ENCODE measurements at regions not wholly inside any gene's neighbourhood (a gene's known extent, or its start where the extent isn't known, plus 50 kb on each side); places are given as distances from the start of the nearest gene placed in this dataset.

DNA sequence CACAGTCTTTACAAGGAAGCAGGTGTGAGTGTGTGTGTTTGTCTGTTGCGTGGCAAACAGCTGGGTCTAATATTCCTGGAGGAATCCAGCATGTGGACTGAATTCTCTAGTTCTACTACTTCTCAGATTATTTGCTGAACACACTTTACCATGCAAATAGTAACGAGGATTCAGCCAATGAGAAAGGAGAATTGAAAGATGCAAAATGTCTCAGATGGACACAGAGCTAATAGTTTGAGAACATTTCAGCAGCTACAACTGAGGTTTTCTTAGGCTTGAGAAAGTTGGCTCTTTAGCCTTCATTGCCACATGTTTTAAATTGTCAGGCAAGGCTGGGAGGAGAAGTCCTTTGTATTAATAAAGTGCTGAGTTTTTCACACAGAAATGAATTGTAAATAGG lies 568.0 kb upstream of the MDFIC2 start:
- ChIA-PET CTCF (no interaction called here), POLR2A (no interaction called here)
- H3K9me3 Mint-ChIP-seq: peaks cover 24% of the 10 kb centered on the region

DNA sequence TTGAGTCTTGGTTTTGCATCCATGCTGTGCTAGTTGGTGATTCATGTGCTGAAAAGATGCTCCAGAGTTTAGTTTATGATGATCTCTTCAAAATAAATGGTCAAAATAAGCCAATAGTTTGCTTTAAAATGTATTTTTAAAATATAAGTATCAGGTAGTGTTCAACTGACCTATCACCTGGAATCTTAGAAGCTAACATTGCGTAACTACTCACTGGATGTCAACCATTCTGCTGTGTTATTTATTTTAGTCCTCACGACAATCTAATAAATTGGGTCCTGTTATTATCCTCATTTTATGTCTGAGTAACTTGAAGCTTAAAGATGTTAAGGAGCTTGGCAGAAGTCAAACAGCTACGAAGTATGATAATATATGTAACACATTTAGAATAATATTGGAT lies 563.7 kb upstream of the MDFIC2 start:
- Mint-ChIP-seq H3K4me3 (no peak overlapping the region), H3K27ac (no peak overlapping the region), H3K27me3 (ENCODE audit: low read depth) (no peaks in the 10 kb centered on the region), H3K4me1 (peaks cover 5% of the 10 kb centered on the region), H3K36me3 (peaks cover 14% of the 10 kb centered on the region), H3K9me3 (peaks cover 39% of the 10 kb centered on the region)
- POLR2A ChIA-PET: no interaction called here
- CTCF ChIA-PET: no interaction called here
- no peak for DNase-seq (ENCODE audit: low spot score)
- ATAC-seq: no peak
- TF ChIP-seq CBFB (CRISPR knock-in tag; IDR thresholded peaks at IDR 0.05; ENCODE audit: low read depth) (no peak), NFATC4 (CRISPR knock-in tag; IDR thresholded peaks at IDR 0.05) (no peak), FOXJ3 (CRISPR knock-in tag; IDR thresholded peaks at IDR 0.05; ENCODE audit: borderline replicate concordance) (no peak), TEAD4 (CRISPR knock-in tag; IDR thresholded peaks at IDR 0.05) (no peak), TP53 (CRISPR knock-in tag; IDR thresholded peaks at IDR 0.05) (no peak), ETV6 (CRISPR knock-in tag; IDR thresholded peaks at IDR 0.05) (no peak), JUN (CRISPR knock-in tag; IDR thresholded peaks at IDR 0.05) (no peak)
- TF ChIP-seq, protein P1, sequence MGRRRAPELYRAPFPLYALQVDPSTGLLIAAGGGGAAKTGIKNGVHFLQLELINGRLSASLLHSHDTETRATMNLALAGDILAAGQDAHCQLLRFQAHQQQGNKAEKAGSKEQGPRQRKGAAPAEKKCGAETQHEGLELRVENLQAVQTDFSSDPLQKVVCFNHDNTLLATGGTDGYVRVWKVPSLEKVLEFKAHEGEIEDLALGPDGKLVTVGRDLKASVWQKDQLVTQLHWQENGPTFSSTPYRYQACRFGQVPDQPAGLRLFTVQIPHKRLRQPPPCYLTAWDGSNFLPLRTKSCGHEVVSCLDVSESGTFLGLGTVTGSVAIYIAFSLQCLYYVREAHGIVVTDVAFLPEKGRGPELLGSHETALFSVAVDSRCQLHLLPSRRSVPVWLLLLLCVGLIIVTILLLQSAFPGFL (CRISPR knock-in tag; IDR thresholded peaks at IDR 0.05; ENCODE audit: borderline replicate concordance): no peak
- TF ChIP-seq, protein P2, sequence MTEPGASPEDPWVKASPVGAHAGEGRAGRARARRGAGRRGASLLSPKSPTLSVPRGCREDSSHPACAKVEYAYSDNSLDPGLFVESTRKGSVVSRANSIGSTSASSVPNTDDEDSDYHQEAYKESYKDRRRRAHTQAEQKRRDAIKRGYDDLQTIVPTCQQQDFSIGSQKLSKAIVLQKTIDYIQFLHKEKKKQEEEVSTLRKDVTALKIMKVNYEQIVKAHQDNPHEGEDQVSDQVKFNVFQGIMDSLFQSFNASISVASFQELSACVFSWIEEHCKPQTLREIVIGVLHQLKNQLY (CRISPR knock-in tag; IDR thresholded peaks at IDR 0.05): no peak
- TF ChIP-seq, protein P3, sequence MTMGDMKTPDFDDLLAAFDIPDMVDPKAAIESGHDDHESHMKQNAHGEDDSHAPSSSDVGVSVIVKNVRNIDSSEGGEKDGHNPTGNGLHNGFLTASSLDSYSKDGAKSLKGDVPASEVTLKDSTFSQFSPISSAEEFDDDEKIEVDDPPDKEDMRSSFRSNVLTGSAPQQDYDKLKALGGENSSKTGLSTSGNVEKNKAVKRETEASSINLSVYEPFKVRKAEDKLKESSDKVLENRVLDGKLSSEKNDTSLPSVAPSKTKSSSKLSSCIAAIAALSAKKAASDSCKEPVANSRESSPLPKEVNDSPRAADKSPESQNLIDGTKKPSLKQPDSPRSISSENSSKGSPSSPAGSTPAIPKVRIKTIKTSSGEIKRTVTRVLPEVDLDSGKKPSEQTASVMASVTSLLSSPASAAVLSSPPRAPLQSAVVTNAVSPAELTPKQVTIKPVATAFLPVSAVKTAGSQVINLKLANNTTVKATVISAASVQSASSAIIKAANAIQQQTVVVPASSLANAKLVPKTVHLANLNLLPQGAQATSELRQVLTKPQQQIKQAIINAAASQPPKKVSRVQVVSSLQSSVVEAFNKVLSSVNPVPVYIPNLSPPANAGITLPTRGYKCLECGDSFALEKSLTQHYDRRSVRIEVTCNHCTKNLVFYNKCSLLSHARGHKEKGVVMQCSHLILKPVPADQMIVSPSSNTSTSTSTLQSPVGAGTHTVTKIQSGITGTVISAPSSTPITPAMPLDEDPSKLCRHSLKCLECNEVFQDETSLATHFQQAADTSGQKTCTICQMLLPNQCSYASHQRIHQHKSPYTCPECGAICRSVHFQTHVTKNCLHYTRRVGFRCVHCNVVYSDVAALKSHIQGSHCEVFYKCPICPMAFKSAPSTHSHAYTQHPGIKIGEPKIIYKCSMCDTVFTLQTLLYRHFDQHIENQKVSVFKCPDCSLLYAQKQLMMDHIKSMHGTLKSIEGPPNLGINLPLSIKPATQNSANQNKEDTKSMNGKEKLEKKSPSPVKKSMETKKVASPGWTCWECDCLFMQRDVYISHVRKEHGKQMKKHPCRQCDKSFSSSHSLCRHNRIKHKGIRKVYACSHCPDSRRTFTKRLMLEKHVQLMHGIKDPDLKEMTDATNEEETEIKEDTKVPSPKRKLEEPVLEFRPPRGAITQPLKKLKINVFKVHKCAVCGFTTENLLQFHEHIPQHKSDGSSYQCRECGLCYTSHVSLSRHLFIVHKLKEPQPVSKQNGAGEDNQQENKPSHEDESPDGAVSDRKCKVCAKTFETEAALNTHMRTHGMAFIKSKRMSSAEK (CRISPR knock-in tag; IDR thresholded peaks at IDR 0.05; ENCODE audit: borderline replicate concordance): no peak
- TF ChIP-seq, protein P4, sequence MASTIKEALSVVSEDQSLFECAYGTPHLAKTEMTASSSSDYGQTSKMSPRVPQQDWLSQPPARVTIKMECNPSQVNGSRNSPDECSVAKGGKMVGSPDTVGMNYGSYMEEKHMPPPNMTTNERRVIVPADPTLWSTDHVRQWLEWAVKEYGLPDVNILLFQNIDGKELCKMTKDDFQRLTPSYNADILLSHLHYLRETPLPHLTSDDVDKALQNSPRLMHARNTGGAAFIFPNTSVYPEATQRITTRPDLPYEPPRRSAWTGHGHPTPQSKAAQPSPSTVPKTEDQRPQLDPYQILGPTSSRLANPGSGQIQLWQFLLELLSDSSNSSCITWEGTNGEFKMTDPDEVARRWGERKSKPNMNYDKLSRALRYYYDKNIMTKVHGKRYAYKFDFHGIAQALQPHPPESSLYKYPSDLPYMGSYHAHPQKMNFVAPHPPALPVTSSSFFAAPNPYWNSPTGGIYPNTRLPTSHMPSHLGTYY (CRISPR knock-in tag; IDR thresholded peaks at IDR 0.05): no peak
- TF ChIP-seq, protein P5, sequence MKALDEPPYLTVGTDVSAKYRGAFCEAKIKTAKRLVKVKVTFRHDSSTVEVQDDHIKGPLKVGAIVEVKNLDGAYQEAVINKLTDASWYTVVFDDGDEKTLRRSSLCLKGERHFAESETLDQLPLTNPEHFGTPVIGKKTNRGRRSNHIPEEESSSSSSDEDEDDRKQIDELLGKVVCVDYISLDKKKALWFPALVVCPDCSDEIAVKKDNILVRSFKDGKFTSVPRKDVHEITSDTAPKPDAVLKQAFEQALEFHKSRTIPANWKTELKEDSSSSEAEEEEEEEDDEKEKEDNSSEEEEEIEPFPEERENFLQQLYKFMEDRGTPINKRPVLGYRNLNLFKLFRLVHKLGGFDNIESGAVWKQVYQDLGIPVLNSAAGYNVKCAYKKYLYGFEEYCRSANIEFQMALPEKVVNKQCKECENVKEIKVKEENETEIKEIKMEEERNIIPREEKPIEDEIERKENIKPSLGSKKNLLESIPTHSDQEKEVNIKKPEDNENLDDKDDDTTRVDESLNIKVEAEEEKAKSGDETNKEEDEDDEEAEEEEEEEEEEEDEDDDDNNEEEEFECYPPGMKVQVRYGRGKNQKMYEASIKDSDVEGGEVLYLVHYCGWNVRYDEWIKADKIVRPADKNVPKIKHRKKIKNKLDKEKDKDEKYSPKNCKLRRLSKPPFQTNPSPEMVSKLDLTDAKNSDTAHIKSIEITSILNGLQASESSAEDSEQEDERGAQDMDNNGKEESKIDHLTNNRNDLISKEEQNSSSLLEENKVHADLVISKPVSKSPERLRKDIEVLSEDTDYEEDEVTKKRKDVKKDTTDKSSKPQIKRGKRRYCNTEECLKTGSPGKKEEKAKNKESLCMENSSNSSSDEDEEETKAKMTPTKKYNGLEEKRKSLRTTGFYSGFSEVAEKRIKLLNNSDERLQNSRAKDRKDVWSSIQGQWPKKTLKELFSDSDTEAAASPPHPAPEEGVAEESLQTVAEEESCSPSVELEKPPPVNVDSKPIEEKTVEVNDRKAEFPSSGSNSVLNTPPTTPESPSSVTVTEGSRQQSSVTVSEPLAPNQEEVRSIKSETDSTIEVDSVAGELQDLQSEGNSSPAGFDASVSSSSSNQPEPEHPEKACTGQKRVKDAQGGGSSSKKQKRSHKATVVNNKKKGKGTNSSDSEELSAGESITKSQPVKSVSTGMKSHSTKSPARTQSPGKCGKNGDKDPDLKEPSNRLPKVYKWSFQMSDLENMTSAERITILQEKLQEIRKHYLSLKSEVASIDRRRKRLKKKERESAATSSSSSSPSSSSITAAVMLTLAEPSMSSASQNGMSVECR (CRISPR knock-in tag; IDR thresholded peaks at IDR 0.05; ENCODE audit: borderline replicate concordance): no peak

More for the DNA sequence above, 568.0 kb upstream of the MDFIC2 start:
- Mint-ChIP-seq H3K27ac (no peak overlapping the region), H3K36me3 (0 out of 2 replicates have a peak, but pooled peaks cover 2% of the 10 kb centered on the region), H3K4me3 (no peak overlapping the region), H3K27me3 (ENCODE audit: low read depth) (no peaks in the 10 kb centered on the region), H3K4me1 (no peaks in the 10 kb centered on the region)
- no peak for TF ChIP-seq EMX1 (CRISPR knock-in tag; IDR thresholded peaks at IDR 0.05)
- TF ChIP-seq, protein P6, sequence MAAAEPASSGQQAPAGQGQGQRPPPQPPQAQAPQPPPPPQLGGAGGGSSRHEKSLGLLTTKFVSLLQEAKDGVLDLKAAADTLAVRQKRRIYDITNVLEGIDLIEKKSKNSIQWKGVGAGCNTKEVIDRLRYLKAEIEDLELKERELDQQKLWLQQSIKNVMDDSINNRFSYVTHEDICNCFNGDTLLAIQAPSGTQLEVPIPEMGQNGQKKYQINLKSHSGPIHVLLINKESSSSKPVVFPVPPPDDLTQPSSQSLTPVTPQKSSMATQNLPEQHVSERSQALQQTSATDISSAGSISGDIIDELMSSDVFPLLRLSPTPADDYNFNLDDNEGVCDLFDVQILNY (CRISPR knock-in tag; IDR thresholded peaks at IDR 0.05): no peak
- TF ChIP-seq, protein P7, sequence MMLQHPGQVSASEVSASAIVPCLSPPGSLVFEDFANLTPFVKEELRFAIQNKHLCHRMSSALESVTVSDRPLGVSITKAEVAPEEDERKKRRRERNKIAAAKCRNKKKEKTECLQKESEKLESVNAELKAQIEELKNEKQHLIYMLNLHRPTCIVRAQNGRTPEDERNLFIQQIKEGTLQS (CRISPR knock-in tag; conservative IDR thresholded peaks at IDR 0.05): no peak
- no peak for TF ChIP-seq NR1H2 (CRISPR knock-in tag; IDR thresholded peaks at IDR 0.05)
- TF ChIP-seq ZNF219 (CRISPR knock-in tag; IDR thresholded peaks at IDR 0.05; ENCODE audit: borderline replicate concordance): no peak
- no peak for TF ChIP-seq FOXK1 (CRISPR knock-in tag; IDR thresholded peaks at IDR 0.05)
- no peak for TF ChIP-seq ETV6 (CRISPR knock-in tag; IDR thresholded peaks at IDR 0.05)
- TF ChIP-seq RORB (CRISPR knock-in tag; IDR thresholded peaks at IDR 0.05): no peak
- no peak for TF ChIP-seq NFYB (CRISPR knock-in tag; conservative IDR thresholded peaks at IDR 0.05; ENCODE audit: low read depth)
- TF ChIP-seq, protein P8, sequence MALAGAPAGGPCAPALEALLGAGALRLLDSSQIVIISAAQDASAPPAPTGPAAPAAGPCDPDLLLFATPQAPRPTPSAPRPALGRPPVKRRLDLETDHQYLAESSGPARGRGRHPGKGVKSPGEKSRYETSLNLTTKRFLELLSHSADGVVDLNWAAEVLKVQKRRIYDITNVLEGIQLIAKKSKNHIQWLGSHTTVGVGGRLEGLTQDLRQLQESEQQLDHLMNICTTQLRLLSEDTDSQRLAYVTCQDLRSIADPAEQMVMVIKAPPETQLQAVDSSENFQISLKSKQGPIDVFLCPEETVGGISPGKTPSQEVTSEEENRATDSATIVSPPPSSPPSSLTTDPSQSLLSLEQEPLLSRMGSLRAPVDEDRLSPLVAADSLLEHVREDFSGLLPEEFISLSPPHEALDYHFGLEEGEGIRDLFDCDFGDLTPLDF (CRISPR knock-in tag; IDR thresholded peaks at IDR 0.05): no peak
- TF ChIP-seq ZBTB21 (CRISPR knock-in tag; IDR thresholded peaks at IDR 0.05; ENCODE audit: borderline replicate concordance): no peak
- TF ChIP-seq, protein P9, sequence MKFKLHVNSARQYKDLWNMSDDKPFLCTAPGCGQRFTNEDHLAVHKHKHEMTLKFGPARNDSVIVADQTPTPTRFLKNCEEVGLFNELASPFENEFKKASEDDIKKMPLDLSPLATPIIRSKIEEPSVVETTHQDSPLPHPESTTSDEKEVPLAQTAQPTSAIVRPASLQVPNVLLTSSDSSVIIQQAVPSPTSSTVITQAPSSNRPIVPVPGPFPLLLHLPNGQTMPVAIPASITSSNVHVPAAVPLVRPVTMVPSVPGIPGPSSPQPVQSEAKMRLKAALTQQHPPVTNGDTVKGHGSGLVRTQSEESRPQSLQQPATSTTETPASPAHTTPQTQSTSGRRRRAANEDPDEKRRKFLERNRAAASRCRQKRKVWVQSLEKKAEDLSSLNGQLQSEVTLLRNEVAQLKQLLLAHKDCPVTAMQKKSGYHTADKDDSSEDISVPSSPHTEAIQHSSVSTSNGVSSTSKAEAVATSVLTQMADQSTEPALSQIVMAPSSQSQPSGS (CRISPR knock-in tag; IDR thresholded peaks at IDR 0.05; ENCODE audit: borderline replicate concordance, low read depth): no peak
- DNase-seq (ENCODE audit: low spot score) (no peak), ATAC-seq (no peak)

All from WTC11 (cell line).